ENCODE measurements at regions not wholly inside any gene's neighbourhood (a gene's known extent, or its start where the extent isn't known, plus 50 kb on each side); places are given as distances from the start of the nearest gene placed in this dataset.
"Not testable (repeated sequence)": the region's sequence is repeated elsewhere in the genome, so short reads cannot be mapped to it uniquely, and the experiment has no call there.

- Histone ChIP-seq H3K4me3 (no peak overlapping the region), H3K36me3 (replicated peaks in 1 of 2) (no peaks in the 10 kb centered on the region), H3K4me1 (replicated peaks in 1 of 2) (no peaks in the 10 kb centered on the region), H3K27ac (no peak overlapping the region), H3K9me3 (replicated peaks in 1 of 3) (no peaks in the 10 kb centered on the region), H3K27me3 (no peaks in the 10 kb centered on the region)
- DNase-seq, result peak in 1 of 7 donors; percentile 21
- TF ChIP-seq POLR2A (IDR thresholded peaks at IDR 0.05), result no peak
- TF ChIP-seq CTCF (IDR thresholded peaks at IDR 0.05), result no peak
- WGBS, 4 donors, result 32 to 76% (median 54%) methylated on average over 21 to 97 of the region's 97 CpGs
- intact Hi-C loops (cut with DNase I), result no loop called here
Measured at GRCh38 chr20:30487947-30488926, 769.2 kb upstream of the DEFB115 start.

GRCh38 chr20:30488941-30489613 is 768.4 kb upstream of the DEFB115 start:
- DNase-seq, result peak in 1 of 7 donors; percentile 20
- intact Hi-C loops (cut with DNase I), result no loop called here
- Histone ChIP-seq H3K4me1 (replicated peaks in 1 of 2) (no peaks in the 10 kb centered on the region), H3K27ac (no peak overlapping the region), H3K36me3 (replicated peaks in 1 of 2) (no peaks in the 10 kb centered on the region), H3K9me3 (replicated peaks in 1 of 3) (no peaks in the 10 kb centered on the region), H3K27me3 (no peaks in the 10 kb centered on the region), H3K4me3 (no peak overlapping the region)
- WGBS, 4 donors, result 21 to 68% (median 33%) methylated on average over 27 to 56 of the region's 56 CpGs
- TF ChIP-seq CTCF (IDR thresholded peaks at IDR 0.05) (no peak), POLR2A (IDR thresholded peaks at IDR 0.05) (no peak)

GRCh38 chr20:30489614-30490003 is 767.9 kb upstream of the DEFB115 start:
- no peaks in the 10 kb centered on the region for H3K36me3 ChIP-seq (replicated peaks in 1 of 2)
- intact Hi-C loops (cut with DNase I), result no loop called here
- H3K27ac ChIP-seq, result no peak overlapping the region
- no peak for DNase-seq
- 48 to 92% (median 52%) methylated on average over 5 to 29 of the region's 29 CpGs for WGBS, 4 donors
- no peak overlapping the region for H3K4me3 ChIP-seq
- no peaks in the 10 kb centered on the region for H3K4me1 ChIP-seq (replicated peaks in 1 of 2)
- no peaks in the 10 kb centered on the region for H3K27me3 ChIP-seq
- no peaks in the 10 kb centered on the region for H3K9me3 ChIP-seq (replicated peaks in 1 of 3)
- TF ChIP-seq CTCF (IDR thresholded peaks at IDR 0.05) (no peak), POLR2A (IDR thresholded peaks at IDR 0.05) (no peak)

- intact Hi-C loops (cut with DNase I), result no loop called here
- no peak for TF ChIP-seq CTCF (IDR thresholded peaks at IDR 0.05)
- no peak for TF ChIP-seq POLR2A (IDR thresholded peaks at IDR 0.05)
- 78 to 88% (median 87%) methylated on average over 11 to 15 of the region's 15 CpGs for WGBS, 4 donors
- Histone ChIP-seq H3K4me3 (no peak overlapping the region), H3K36me3 (replicated peaks in 1 of 2) (no peaks in the 10 kb centered on the region), H3K27me3 (no peaks in the 10 kb centered on the region), H3K9me3 (replicated peaks in 1 of 3) (no peaks in the 10 kb centered on the region), H3K27ac (no peak overlapping the region), H3K4me1 (replicated peaks in 1 of 2) (no peaks in the 10 kb centered on the region)
- no peak for DNase-seq
Measured at GRCh38 chr20:30491016-30491415, 766.4 kb upstream of the DEFB115 start.

GRCh38 chr20:30496656-30497055 is 760.8 kb upstream of the DEFB115 start:
- H3K36me3 ChIP-seq (replicated peaks in 1 of 2); DNase-seq; intact Hi-C loops (cut with DNase I); H3K9me3 ChIP-seq (replicated peaks in 1 of 3); H3K27ac ChIP-seq; H3K27me3 ChIP-seq; H3K4me3 ChIP-seq; H3K4me1 ChIP-seq (replicated peaks in 1 of 2): not testable (repeated sequence)
- 78 to 89% (median 85%) methylated on average over 16 of the region's 16 CpGs for WGBS, 4 donors

- H3K4me3 ChIP-seq; H3K9me3 ChIP-seq (replicated peaks in 1 of 3); H3K27ac ChIP-seq; intact Hi-C loops (cut with DNase I); H3K4me1 ChIP-seq (replicated peaks in 1 of 2); H3K36me3 ChIP-seq (replicated peaks in 1 of 2); H3K27me3 ChIP-seq; DNase-seq: not testable (repeated sequence)
- WGBS, 4 donors, result 91 to 95% (median 93%) methylated on average over 7 to 15 of the region's 15 CpGs
Measured at GRCh38 chr20:30497191-30497590, 760.3 kb upstream of the DEFB115 start.

Measured in adrenal gland (tissue), 9 donors.